IMR-90 (cell line): ENCODE measurements at regions not wholly inside any gene's neighbourhood (a gene's known extent, or its start where the extent isn't known, plus 50 kb on each side); places are given as distances from the start of the nearest gene placed in this dataset.

Experiments
- ATAC-seq: fragments of 200-7000 bp; cut with Tn5 transposase; 2 replicates; pipeline ENCODE4 v1.9.1; 2020; ENCODE audit warnings: low read depth, mild to moderate bottlenecking, moderate library complexity
- BruUV-seq: library from RNA; stranded (reverse); fragments of 400-500 nt; replicated peaks from 2 replicates; lab custom pipeline; 2021; lab: Mats Ljungman, UMichigan
- CTCF ChIA-PET: fragments of 300-600 bp; formaldehyde crosslinking; extraction: SDS; loops from one replicate; lab custom pipeline; 2021; ENCODE audit warnings: antibody characterized with exemption; lab: Yijun Ruan, JAX
- POLR2A ChIA-PET: fragments of 300-600 bp; sonication (Branson Sonifier 250); formaldehyde crosslinking; loops from one replicate; lab custom pipeline; 2022; ENCODE audit warnings: antibody characterized with exemption; ENCODE audit not compliant: unreplicated experiment; lab: Charles Lee
- DNase-seq: peaks from one replicate; pipeline ENCODE4 v3.0.0; 2013
- H2AFZ ChIP-seq: replicated peaks from 2 replicates; pipeline ENCODE3; 2013; ENCODE audit warnings: low read length, mild to moderate bottlenecking; ENCODE audit not compliant: poor library complexity
- H2AK5ac ChIP-seq: 2 replicates; pipeline ENCODE4 v1.6.1; 2013; ENCODE audit warnings: low read depth, low read length, inconsistent platforms
- H2AK9ac ChIP-seq: replicated peaks from 2 replicates; pipeline ENCODE3; 2013; ENCODE audit warnings: mild to moderate bottlenecking, low read depth, low read length, moderate library complexity; ENCODE audit not compliant: poor library complexity
- H2BK120ac ChIP-seq: 2 replicates; pipeline ENCODE4 v1.6.1; 2013; ENCODE audit warnings: low read depth, low read length, inconsistent platforms
- H2BK15ac ChIP-seq: 3 replicates; pipeline ENCODE4 v1.6.1; 2013; ENCODE audit warnings: low read depth, low read length, inconsistent platforms
- H2BK20ac ChIP-seq: 2 replicates; pipeline ENCODE4 v1.6.1; 2013; ENCODE audit warnings: low read depth, mild to moderate bottlenecking, inconsistent platforms, low read length, moderate library complexity
- H2BK5ac ChIP-seq: 2 replicates; pipeline ENCODE4 v1.6.1; 2013; ENCODE audit warnings: mild to moderate bottlenecking, low read depth, low read length, inconsistent platforms; ENCODE audit not compliant: poor library complexity, severe bottlenecking
- H3K14ac ChIP-seq: replicated peaks from 2 replicates; pipeline ENCODE4 v1.6.1; 2013; ENCODE audit warnings: low read depth, low read length, inconsistent platforms
- H3K18ac ChIP-seq: 2 replicates; pipeline ENCODE4 v1.6.1; 2013; ENCODE audit warnings: low read depth, low read length, control low read depth
- H3K23ac ChIP-seq: 2 replicates; pipeline ENCODE4 v1.6.1; 2013; ENCODE audit warnings: low read depth, low read length, inconsistent platforms
- H3K27ac ChIP-seq: 2 replicates; pipeline ENCODE4 v1.5.1; 2013; ENCODE audit warnings: mild to moderate bottlenecking, control low read depth, low read length; ENCODE audit not compliant: insufficient read depth
- H3K27me3 ChIP-seq: 2 replicates; pipeline ENCODE4 v1.6.1; 2013; ENCODE audit warnings: low read length; ENCODE audit not compliant: control insufficient read depth, insufficient read depth
- H3K36me3 ChIP-seq: 2 replicates; pipeline ENCODE4 v1.6.1; 2013; ENCODE audit warnings: low read length, mixed read lengths; ENCODE audit not compliant: control insufficient read depth, insufficient read depth
- H3K4ac ChIP-seq: 2 replicates; pipeline ENCODE4 v1.6.1; 2013; ENCODE audit warnings: low read depth, low read length, inconsistent platforms
- H3K4me1 ChIP-seq: 2 replicates; pipeline ENCODE4 v1.6.1; 2013; ENCODE audit warnings: low read length, mixed read lengths; ENCODE audit not compliant: control insufficient read depth, insufficient read depth
- H3K4me2 ChIP-seq: 2 replicates; pipeline ENCODE4 v1.6.1; 2013; ENCODE audit warnings: low read depth, mild to moderate bottlenecking, control low read depth, low read length, moderate library complexity
- H3K4me3 ChIP-seq: 2 replicates; pipeline ENCODE4 v1.5.1; 2013; ENCODE audit warnings: low read depth, mild to moderate bottlenecking, control low read depth, low read length, moderate library complexity; ENCODE audit not compliant: insufficient read depth
- H3K56ac ChIP-seq: 2 replicates; pipeline ENCODE4 v1.6.1; 2013; ENCODE audit warnings: low read length, inconsistent platforms; ENCODE audit not compliant: insufficient read depth; ENCODE audit errors: extremely low read depth
- H3K79me1 ChIP-seq, 2 experiments: 2 replicates each; pipeline ENCODE4 v1.6.1; 2013; ENCODE audit warnings: low read length in 2 of 2, inconsistent platforms in 1 of 2, low read depth in 1 of 2
- H3K9ac ChIP-seq: 2 replicates; pipeline ENCODE4 v1.6.1; 2013; ENCODE audit warnings: low read depth, low read length, control low read depth
- H3K9me1 ChIP-seq: 2 replicates; pipeline ENCODE4 v1.6.1; 2013; ENCODE audit warnings: low read length, inconsistent platforms; ENCODE audit not compliant: insufficient read depth
- H3K9me3 ChIP-seq: 2 replicates; pipeline ENCODE4 v1.6.1; 2013; ENCODE audit warnings: low read length; ENCODE audit not compliant: control insufficient read depth, insufficient read depth
- H4K20me1 ChIP-seq: 2 replicates; pipeline ENCODE4 v1.6.1; 2013; ENCODE audit warnings: low read length, inconsistent platforms; ENCODE audit not compliant: insufficient read depth
- H4K5ac ChIP-seq: 2 replicates; pipeline ENCODE4 v1.6.1; 2013; ENCODE audit warnings: mild to moderate bottlenecking, low read depth, low read length, control low read depth
- H4K8ac ChIP-seq, 2 experiments: 2 replicates each; pipeline ENCODE4 v1.6.1; 2013; ENCODE audit warnings: low read depth in 2 of 2, low read length in 2 of 2, control low read depth in 1 of 2, inconsistent platforms in 1 of 2
- H4K91ac ChIP-seq: 2 replicates; pipeline ENCODE4 v1.6.1; 2013; ENCODE audit warnings: low read depth, low read length, inconsistent platforms; ENCODE audit not compliant: insufficient read depth
- CEBPB ChIP-seq: IDR thresholded peaks from 2 replicates; pipeline ENCODE4 v1.6.1; 2012; ENCODE audit warnings: low read depth, low read length, improper control_type of control experiment
- CHD1 ChIP-seq: IDR thresholded peaks from 2 replicates; pipeline ENCODE4 v1.6.1; 2012; ENCODE audit warnings: low read depth, low read length, improper control_type of control experiment
- CTCF ChIP-seq: conservative IDR thresholded peaks from 2 replicates; pipeline ENCODE4 v1.5.1; 2012; ENCODE audit warnings: mild to moderate bottlenecking, low read depth, low read length, improper control_type of control experiment
- MAFK ChIP-seq: IDR thresholded peaks from 2 replicates; pipeline ENCODE4 v1.6.1; 2012; ENCODE audit warnings: low read depth, low read length, improper control_type of control experiment
- NFE2L2 ChIP-seq: fragments of 150-350 bp; IDR thresholded peaks from 2 replicates; pipeline ENCODE4 v1.6.1; 2016; ENCODE audit warnings: low read depth, mild to moderate bottlenecking, low read length
- POLR2A ChIP-seq: IDR thresholded peaks from 2 replicates; pipeline ENCODE4 v1.6.1; 2012; ENCODE audit warnings: mild to moderate bottlenecking, low read depth, low read length
- RAD21 ChIP-seq: IDR thresholded peaks from 2 replicates; pipeline ENCODE4 v1.6.1; 2012; ENCODE audit warnings: low read length, improper control_type of control experiment
- RCOR1 ChIP-seq: IDR thresholded peaks from 2 replicates; pipeline ENCODE4 v1.6.1; 2012; ENCODE audit warnings: mild to moderate bottlenecking, low read length, improper control_type of control experiment; ENCODE audit not compliant: insufficient replicate concordance
- SMC3 ChIP-seq: fragments of 150-350 bp; IDR thresholded peaks from 2 replicates; pipeline ENCODE4 v1.6.1; 2016; ENCODE audit warnings: low read depth, mild to moderate bottlenecking, antibody characterized with exemption, low read length, moderate library complexity
- WGBS, 2 experiments: methylation state at CpG; one replicate each; pipeline versions ENCODE4 v1.1.5 to v1.1.7; 2013; ENCODE audit warnings: missing lambda C conversion rate in 2 of 2; ENCODE audit not compliant: insufficient read length in 1 of 2; ENCODE audit errors: extremely low coverage in 2 of 2; 5-methylcytosine and 5-hydroxymethylcytosine counted together
- dilution Hi-C: fragments of 300-500 bp; cut with HindIII; formaldehyde crosslinking; loops from one replicate; pipeline ENCODE4 v1.14.3; 2018; ENCODE audit warnings: low sequenced_read_pairs; ENCODE audit not compliant: unreplicated experiment
- in situ Hi-C: fragments of 300-500 bp; cut with MboI; formaldehyde crosslinking; loops from 3 replicates; pipeline ENCODE4 v1.14.3; 2019; ENCODE audit warnings: low sequenced_read_pairs, inconsistent platforms, mixed read lengths
- intact Hi-C: fragments of 100-400 bp; cut with micrococcal nuclease; formaldehyde crosslinking; loops from 2 replicates; pipeline ENCODE4 v1.10.0; 2022

- Histone ChIP-seq H3K9me1 (no peaks in the 10 kb centered on the region; the same call in 1 of the 2 replicates), H2BK120ac (no peak overlapping the region), H4K20me1 (no peaks in the 10 kb centered on the region), H4K5ac (no peak overlapping the region), H2BK15ac (no peak overlapping the region), H3K4ac (no peak overlapping the region), H4K8ac (no peak overlapping the region), H3K79me1 (no peaks in the 10 kb centered on the region), H3K27ac (no peak overlapping the region), H3K4me1 (peaks cover 2% of the 10 kb centered on the region; the same call in 1 of the 2 replicates), H2BK20ac (no peak overlapping the region), H3K9me3 (no peaks in the 10 kb centered on the region), H3K23ac (no peak overlapping the region), H4K91ac (no peak overlapping the region), H3K4me2 (no peak overlapping the region), H2AK9ac (no peak overlapping the region), H3K14ac (no peak overlapping the region), H3K9ac (no peak overlapping the region), H2AK5ac (no peak overlapping the region), H3K4me3 (no peak overlapping the region), H2BK5ac (no peak overlapping the region), H3K27me3 (peaks cover 10% of the 10 kb centered on the region), H3K18ac (no peak overlapping the region), H3K36me3 (no peaks in the 10 kb centered on the region), H2AFZ (no peak overlapping the region), H3K56ac (no peak overlapping the region)
- TF ChIP-seq POLR2A (no peak), NFE2L2 (no peak), SMC3 (no peak), MAFK (no peak), RCOR1 (no peak), CEBPB (no peak), CTCF (no peak), RAD21 (no peak), CHD1 (no peak)
- POLR2A ChIA-PET: no interaction called here
- ATAC-seq (no peak), DNase-seq (peak; percentile 8)
- in situ Hi-C loops (no loop called here), dilution Hi-C loops (no loop called here), intact Hi-C loops (no loop called here)
- whole genome bisulfite sequencing, 2 experiments: 33% methylated on average over 1 of the region's 5 CpGs; no CpG with 5 or more reads in 1 of the 2 experiments
- no TSS peak for BruUV-seq
- CTCF ChIA-PET: no interaction called here
Measured at GRCh38 chr7:27434756-27435400, 192.3 kb downstream of the EVX1 start.
